HK-2 (cell line): ENCODE measurements at regions not wholly inside any gene's neighbourhood (a gene's known extent, or its start where the extent isn't known, plus 50 kb on each side); places are given as distances from the start of the nearest gene placed in this dataset.
"Not testable (repeated sequence)": the region's sequence is repeated elsewhere in the genome, so short reads cannot be mapped to it uniquely, and the experiment has no call there.

ENCODE experiments used
- DNase-seq: peaks from one replicate; pipeline ENCODE4 v3.0.0-alpha.2; 2018; ENCODE audit not compliant: unreplicated experiment

GRCh38 chr6:132199343-132199742, 201.9 kb downstream of the MOXD1 start:
- no peak for DNase-seq

GRCh38 chr6:132198896-132199295, 202.4 kb downstream of the MOXD1 start:
- DNase-seq = no peak

- no peak for DNase-seq
These were observed 203.2 kb downstream of the MOXD1 start for GRCh38 chr6:132198040-132198439.

- no peak for DNase-seq
These were observed 206.7 kb downstream of the MOXD1 start for GRCh38 chr6:132194529-132194928.

GRCh38 chr6:132192631-132193030, 208.6 kb downstream of the MOXD1 start:
- DNase-seq = no peak

GRCh38 chr6:132190815-132191175, 210.5 kb downstream of the MOXD1 start:
- DNase-seq = no peak

GRCh38 chr6:132190097-132190814, 211.0 kb downstream of the MOXD1 start:
- no peak for DNase-seq

GRCh38 chr6:132188556-132189264, 212.6 kb downstream of the MOXD1 start:
- no peak for DNase-seq

GRCh38 chr6:132187816-132188215, 213.5 kb downstream of the MOXD1 start:
- DNase-seq = no peak

- not testable (repeated sequence) for DNase-seq
These were observed 216.3 kb downstream of the MOXD1 start for GRCh38 chr6:132184966-132185365.

- DNase-seq = no peak
These were observed 221.3 kb downstream of the MOXD1 start for GRCh38 chr6:132179955-132180354.

- no peak for DNase-seq
These were observed 223.7 kb upstream of the CCN2 start for GRCh38 chr6:132174919-132175318.

- no peak for DNase-seq
These were observed 217.8 kb upstream of the CCN2 start for GRCh38 chr6:132168961-132169360.

- no peak for DNase-seq
These were observed 217.0 kb upstream of the CCN2 start for GRCh38 chr6:132167929-132168892.

GRCh38 chr6:132166526-132167051, 215.4 kb upstream of the CCN2 start:
- no peak for DNase-seq

- no peak for DNase-seq
These were observed 214.5 kb upstream of the CCN2 start for GRCh38 chr6:132165677-132166076.

GRCh38 chr6:132161283-132161682, 210.1 kb upstream of the CCN2 start:
- DNase-seq = no peak

- DNase-seq = no peak
These were observed 202.2 kb upstream of the CCN2 start for GRCh38 chr6:132153221-132153898.

GRCh38 chr6:132147530-132148011, 196.4 kb upstream of the CCN2 start:
- DNase-seq = no peak

- DNase-seq = no peak
These were observed 193.3 kb upstream of the CCN2 start for GRCh38 chr6:132144456-132144855.

- no peak for DNase-seq
These were observed 192.1 kb upstream of the CCN2 start for GRCh38 chr6:132143258-132143657.
